Liver (tissue), 8 donors: ENCODE measurements at regions not wholly inside any gene's neighbourhood (a gene's known extent, or its start where the extent isn't known, plus 50 kb on each side); places are given as distances from the start of the nearest gene placed in this dataset.

Experiments used
- DNase-seq: peaks from one replicate; pipeline ENCODE4 v3.0.0-alpha.2; 2017; ENCODE audit warnings: low spot score
- H3K27ac ChIP-seq, 2 donors: one replicate each; pipeline ENCODE4 v1.7.0; 2013; ENCODE audit warnings: inconsistent platforms in 2 of 2, low read length in 2 of 2, control low read depth in 1 of 2, low read depth in 1 of 2, mild to moderate bottlenecking in 1 of 2
- H3K27me3 ChIP-seq, 4 donors: one replicate each; pipeline versions ENCODE4 v1.6.1 to v1.7.0; 2013; ENCODE audit warnings: low read length in 3 of 4, inconsistent platforms in 1 of 4, mild to moderate bottlenecking in 1 of 4, moderate library complexity in 1 of 4; ENCODE audit not compliant: control insufficient read depth in 4 of 4, insufficient read depth in 4 of 4
- H3K36me3 ChIP-seq, 4 donors: one replicate each; pipeline versions ENCODE4 v1.6.1 to v1.7.0; 2013; ENCODE audit warnings: low read length in 3 of 4, mild to moderate bottlenecking in 3 of 4, low read depth in 1 of 4, moderate library complexity in 1 of 4; ENCODE audit not compliant: control insufficient read depth in 4 of 4, insufficient read depth in 3 of 4
- H3K4me1 ChIP-seq, 4 donors: one replicate each; pipeline versions ENCODE4 v1.6.1 to v1.7.0; 2013; ENCODE audit warnings: low read length in 3 of 4, mild to moderate bottlenecking in 3 of 4, moderate library complexity in 1 of 4; ENCODE audit not compliant: control insufficient read depth in 4 of 4, insufficient read depth in 4 of 4
- H3K4me3 ChIP-seq, 3 donors: one replicate each; pipeline versions ENCODE4 v1.6.1 to v1.7.0; 2013; ENCODE audit warnings: low read length in 3 of 3, control low read depth in 1 of 3, low read depth in 1 of 3, mild to moderate bottlenecking in 1 of 3
- H3K9ac ChIP-seq, 2 donors: one replicate each; pipeline ENCODE4 v1.7.0; 2013; ENCODE audit warnings: low read length in 2 of 2, mild to moderate bottlenecking in 2 of 2, moderate library complexity in 2 of 2, control low read depth in 1 of 2, low read depth in 1 of 2
- H3K9me3 ChIP-seq, 4 donors: one replicate each; pipeline versions ENCODE4 v1.6.1 to v1.7.0; 2013; ENCODE audit warnings: low read length in 3 of 4; ENCODE audit not compliant: control insufficient read depth in 4 of 4
- ATF3 ChIP-seq: IDR thresholded peaks from 2 replicates; pipeline ENCODE4 v1.6.1; 2016; ENCODE audit warnings: antibody characterized with exemption
- EGR1 ChIP-seq, 2 donors: IDR thresholded peaks; 2 replicates each; pipeline ENCODE4 v1.6.1; 2016 to 2018; ENCODE audit warnings: antibody characterized with exemption in 2 of 2, low read depth in 2 of 2
- RAD21 ChIP-seq, 2 donors: IDR thresholded peaks; 2 replicates each; pipeline ENCODE4 v1.6.1; 2016; ENCODE audit warnings: antibody characterized with exemption in 2 of 2, mild to moderate bottlenecking in 2 of 2
- RXRA ChIP-seq, 2 donors: IDR thresholded peaks; 2 replicates each; pipeline ENCODE4 v1.6.1; 2017 to 2018; ENCODE audit warnings: antibody characterized with exemption in 2 of 2, mild to moderate bottlenecking in 1 of 2
- TAF1 ChIP-seq: conservative IDR thresholded peaks from 2 replicates; pipeline ENCODE4 v1.6.1; 2016; ENCODE audit warnings: antibody characterized with exemption, mild to moderate bottlenecking
- ZBTB33 ChIP-seq: IDR thresholded peaks from 2 replicates; pipeline ENCODE4 v1.6.1; 2016; ENCODE audit warnings: antibody characterized with exemption
- WGBS: extraction: QIAGEN DNeasy Blood & Tissue Kit; methylation state at CpG from one replicate; pipeline ENCODE4 v1.1.7; 2013; 5-methylcytosine and 5-hydroxymethylcytosine counted together
- TF ChIP-seq, protein P1 (sequence below): IDR thresholded peaks from 2 replicates; pipeline ENCODE4 v1.6.1; 2016; ENCODE audit warnings: antibody characterized with exemption, mild to moderate bottlenecking
- TF ChIP-seq, protein P2 (sequence below): fragments of 150-350 bp; IDR thresholded peaks from 2 replicates; pipeline ENCODE4 v1.5.1; 2017; ENCODE audit warnings: improper control_type of control experiment, low read depth, low read length; ENCODE audit not compliant: missing input control
- TF ChIP-seq, protein P3 (sequence below): IDR thresholded peaks from 2 replicates; pipeline ENCODE4 v1.6.1; 2016; ENCODE audit warnings: antibody characterized with exemption
- donor health status: healthy.
- donor health status: healthy.
- donor health status: healthy.
- donor health status: healthy.
- donor health status: healthy.

DNA sequence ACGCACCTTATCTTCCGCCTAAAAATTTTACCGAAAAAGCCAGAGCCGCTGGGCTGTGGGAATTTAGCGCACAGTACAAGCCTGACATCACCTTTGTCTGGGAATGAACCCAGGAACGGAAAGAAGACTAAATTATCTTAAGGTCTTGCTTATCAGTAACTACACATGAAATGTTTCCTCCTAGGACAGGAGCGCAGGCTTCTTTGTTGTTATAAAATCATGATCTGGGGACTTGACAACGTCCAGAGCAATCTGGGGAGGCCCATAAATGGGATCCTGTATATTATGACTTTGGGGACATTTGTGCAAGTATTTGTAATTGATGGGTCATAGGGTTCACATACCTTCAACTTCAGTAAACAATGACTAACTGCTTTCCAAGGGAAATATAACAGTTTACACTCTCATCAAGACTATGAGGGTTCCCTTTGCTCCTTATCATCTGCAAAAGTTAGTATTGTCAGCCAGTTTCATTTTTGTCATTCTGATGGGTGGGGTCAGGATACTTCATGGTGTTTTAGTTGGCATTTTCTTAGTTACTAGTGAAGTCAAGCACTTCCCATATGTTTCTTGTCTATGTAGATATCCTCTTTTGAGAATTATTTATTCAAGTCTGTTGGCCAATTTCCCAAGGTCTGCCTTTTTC lies 213.9 kb upstream of the PFN2 start:
- peak overlapping the region in 1 of 3 donors; percentile 32 for H3K4me3 ChIP-seq
- H3K9ac ChIP-seq, result no peak overlapping the region
- TF ChIP-seq EGR1 (IDR thresholded peaks at IDR 0.05; ENCODE audit: low read depth in 2 of 2) (no peak), RXRA (IDR thresholded peaks at IDR 0.05) (no peak)
- TF ChIP-seq, protein P1, sequence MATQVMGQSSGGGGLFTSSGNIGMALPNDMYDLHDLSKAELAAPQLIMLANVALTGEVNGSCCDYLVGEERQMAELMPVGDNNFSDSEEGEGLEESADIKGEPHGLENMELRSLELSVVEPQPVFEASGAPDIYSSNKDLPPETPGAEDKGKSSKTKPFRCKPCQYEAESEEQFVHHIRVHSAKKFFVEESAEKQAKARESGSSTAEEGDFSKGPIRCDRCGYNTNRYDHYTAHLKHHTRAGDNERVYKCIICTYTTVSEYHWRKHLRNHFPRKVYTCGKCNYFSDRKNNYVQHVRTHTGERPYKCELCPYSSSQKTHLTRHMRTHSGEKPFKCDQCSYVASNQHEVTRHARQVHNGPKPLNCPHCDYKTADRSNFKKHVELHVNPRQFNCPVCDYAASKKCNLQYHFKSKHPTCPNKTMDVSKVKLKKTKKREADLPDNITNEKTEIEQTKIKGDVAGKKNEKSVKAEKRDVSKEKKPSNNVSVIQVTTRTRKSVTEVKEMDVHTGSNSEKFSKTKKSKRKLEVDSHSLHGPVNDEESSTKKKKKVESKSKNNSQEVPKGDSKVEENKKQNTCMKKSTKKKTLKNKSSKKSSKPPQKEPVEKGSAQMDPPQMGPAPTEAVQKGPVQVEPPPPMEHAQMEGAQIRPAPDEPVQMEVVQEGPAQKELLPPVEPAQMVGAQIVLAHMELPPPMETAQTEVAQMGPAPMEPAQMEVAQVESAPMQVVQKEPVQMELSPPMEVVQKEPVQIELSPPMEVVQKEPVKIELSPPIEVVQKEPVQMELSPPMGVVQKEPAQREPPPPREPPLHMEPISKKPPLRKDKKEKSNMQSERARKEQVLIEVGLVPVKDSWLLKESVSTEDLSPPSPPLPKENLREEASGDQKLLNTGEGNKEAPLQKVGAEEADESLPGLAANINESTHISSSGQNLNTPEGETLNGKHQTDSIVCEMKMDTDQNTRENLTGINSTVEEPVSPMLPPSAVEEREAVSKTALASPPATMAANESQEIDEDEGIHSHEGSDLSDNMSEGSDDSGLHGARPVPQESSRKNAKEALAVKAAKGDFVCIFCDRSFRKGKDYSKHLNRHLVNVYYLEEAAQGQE, result no peak
- DNase-seq, result no peak
- H3K4me1 ChIP-seq, result peaks cover 4 to 20% (median 13%) of the 10 kb centered on the region in 4 donors
- no peaks in the 10 kb centered on the region for H3K27me3 ChIP-seq
- no peaks in the 10 kb centered on the region for H3K36me3 ChIP-seq
- peaks cover 0 to 5% (median under 1%) of the 10 kb centered on the region in 4 donors for H3K9me3 ChIP-seq
- 10% methylated on average over 8 of the region's 8 CpGs for WGBS
- no peak overlapping the region for H3K27ac ChIP-seq

GRCh38 chr3:150183678-150184425 lies 213.2 kb upstream of the PFN2 start:
- peak; percentile 54 for DNase-seq
- no peaks in the 10 kb centered on the region for H3K36me3 ChIP-seq
- TF ChIP-seq ATF3, result no peak
- TF ChIP-seq RAD21 (IDR thresholded peaks at IDR 0.05), result peak; percentile 80 to 81
- no peak for TF ChIP-seq TAF1
- TF ChIP-seq, protein P2, sequence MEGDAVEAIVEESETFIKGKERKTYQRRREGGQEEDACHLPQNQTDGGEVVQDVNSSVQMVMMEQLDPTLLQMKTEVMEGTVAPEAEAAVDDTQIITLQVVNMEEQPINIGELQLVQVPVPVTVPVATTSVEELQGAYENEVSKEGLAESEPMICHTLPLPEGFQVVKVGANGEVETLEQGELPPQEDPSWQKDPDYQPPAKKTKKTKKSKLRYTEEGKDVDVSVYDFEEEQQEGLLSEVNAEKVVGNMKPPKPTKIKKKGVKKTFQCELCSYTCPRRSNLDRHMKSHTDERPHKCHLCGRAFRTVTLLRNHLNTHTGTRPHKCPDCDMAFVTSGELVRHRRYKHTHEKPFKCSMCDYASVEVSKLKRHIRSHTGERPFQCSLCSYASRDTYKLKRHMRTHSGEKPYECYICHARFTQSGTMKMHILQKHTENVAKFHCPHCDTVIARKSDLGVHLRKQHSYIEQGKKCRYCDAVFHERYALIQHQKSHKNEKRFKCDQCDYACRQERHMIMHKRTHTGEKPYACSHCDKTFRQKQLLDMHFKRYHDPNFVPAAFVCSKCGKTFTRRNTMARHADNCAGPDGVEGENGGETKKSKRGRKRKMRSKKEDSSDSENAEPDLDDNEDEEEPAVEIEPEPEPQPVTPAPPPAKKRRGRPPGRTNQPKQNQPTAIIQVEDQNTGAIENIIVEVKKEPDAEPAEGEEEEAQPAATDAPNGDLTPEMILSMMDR, result peak; percentile 41
- no peak for TF ChIP-seq ZBTB33
- TF ChIP-seq, protein P3, sequence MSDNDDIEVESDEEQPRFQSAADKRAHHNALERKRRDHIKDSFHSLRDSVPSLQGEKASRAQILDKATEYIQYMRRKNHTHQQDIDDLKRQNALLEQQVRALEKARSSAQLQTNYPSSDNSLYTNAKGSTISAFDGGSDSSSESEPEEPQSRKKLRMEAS, result no peak
- H3K4me1 ChIP-seq, result peaks cover 4 to 20% (median 13%) of the 10 kb centered on the region in 4 donors
- WGBS, result 7% methylated on average over 22 of the region's 22 CpGs
- H3K9ac ChIP-seq, result peak overlapping the region in 1 of 2 donors; percentile 35
- H3K9me3 ChIP-seq, result no peaks in the 10 kb centered on the region
- H3K4me3 ChIP-seq, result peak overlapping the region in 1 of 3 donors; percentile 32
- no peaks in the 10 kb centered on the region for H3K27me3 ChIP-seq
- no peak overlapping the region for H3K27ac ChIP-seq
